Activated naive CD8-positive, alpha-beta T cell treated with anti-CD3 and anti-CD28 coated beads, Interleukin-2, amount 10 ng/mL, durations not matched to agents 7 days and 5 days (primary cell): ENCODE measurements at regions not wholly inside any gene's neighbourhood (a gene's known extent, or its start where the extent isn't known, plus 50 kb on each side); places are given as distances from the start of the nearest gene placed in this dataset.
"Not testable (repeated sequence)": the region's sequence is repeated elsewhere in the genome, so short reads cannot be mapped to it uniquely, and the experiment has no call there.

Source experiments
- ATAC-seq: fragments of 150-1000 bp; cut with Tn5 transposase; one replicate; pipeline ENCODE4 v1.10.0; 2021; ENCODE audit warnings: low read depth, moderate library complexity
- POLR2A ChIA-PET: fragments of 350-600 bp; sonication (Branson Sonifier 250); formaldehyde crosslinking; loops from one replicate; lab custom pipeline; 2021; ENCODE audit warnings: antibody characterized with exemption; lab: Charles Lee
- DNase-seq: peaks from one replicate; pipeline ENCODE4 v3.0.0; 2021
- H3K27ac Mint-ChIP-seq: one replicate; pipeline ENCODE4 v1.8.0; 2022; ENCODE audit warnings: mild to moderate bottlenecking, mixed read lengths
- H3K27me3 Mint-ChIP-seq: one replicate; pipeline ENCODE4 v1.8.0; 2022; ENCODE audit warnings: mild to moderate bottlenecking, moderate library complexity, mixed read lengths
- H3K36me3 Mint-ChIP-seq: one replicate; pipeline ENCODE4 v1.8.0; 2021; ENCODE audit warnings: mild to moderate bottlenecking, mixed read lengths
- H3K4me1 Mint-ChIP-seq: one replicate; pipeline ENCODE4 v1.8.0; 2021; ENCODE audit warnings: mixed read lengths
- H3K4me3 Mint-ChIP-seq: one replicate; pipeline ENCODE4 v1.8.0; 2022; ENCODE audit warnings: mild to moderate bottlenecking, moderate library complexity, mixed read lengths
- H3K9me3 Mint-ChIP-seq: one replicate; pipeline ENCODE4 v1.8.0; 2021; ENCODE audit warnings: mixed read lengths

DNA sequence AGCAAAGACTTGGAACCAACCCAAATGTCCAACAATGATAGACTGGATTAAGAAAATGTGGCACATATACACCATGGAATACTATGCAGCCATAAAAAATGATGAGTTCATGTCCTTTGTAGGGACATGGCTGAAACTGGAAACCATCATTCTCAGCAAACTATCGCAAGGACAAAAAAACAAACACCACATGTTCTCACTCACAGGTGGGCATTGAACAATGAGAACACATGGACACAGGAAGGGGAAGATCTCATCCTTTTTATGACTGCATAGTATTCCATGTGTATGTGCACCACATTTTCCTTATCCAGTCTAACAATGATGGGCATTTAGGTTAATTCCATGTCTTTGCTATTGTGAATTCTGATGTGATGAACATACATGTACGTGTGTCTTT, 652.0 kb upstream of the LRRN3 start:
- H3K9me3 Mint-ChIP-seq, H3K4me3 Mint-ChIP-seq, H3K27ac Mint-ChIP-seq, H3K4me1 Mint-ChIP-seq, H3K36me3 Mint-ChIP-seq, DNase-seq, ATAC-seq, H3K27me3 Mint-ChIP-seq, POLR2A ChIA-PET: not testable (repeated sequence)

DNA sequence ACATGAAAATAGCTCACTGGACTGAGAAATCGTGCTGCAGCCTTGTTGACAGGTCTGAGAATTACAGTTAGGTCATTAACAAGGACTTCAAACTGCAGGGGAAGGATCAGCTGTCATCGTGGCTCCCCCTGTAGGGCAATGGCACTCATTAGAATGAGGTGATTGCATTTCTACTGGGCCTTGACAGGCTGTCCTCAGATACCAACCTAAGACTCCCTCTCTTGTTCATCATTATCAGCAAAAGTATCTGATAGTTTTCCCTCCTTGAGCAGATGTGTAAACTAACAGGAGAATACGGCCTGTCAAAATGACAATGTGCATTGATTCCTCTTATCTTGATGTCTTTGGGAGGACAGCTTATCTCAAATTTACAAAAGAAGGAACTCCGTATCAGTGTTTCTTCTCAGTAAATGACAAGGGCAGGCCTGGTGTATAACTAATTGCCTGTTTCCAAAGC, 648.5 kb upstream of the LRRN3 start:
- no peaks in the 10 kb centered on the region for H3K4me1 Mint-ChIP-seq
- POLR2A ChIA-PET = no interaction called here
- H3K4me3 Mint-ChIP-seq = no peak overlapping the region
- H3K36me3 Mint-ChIP-seq = no peaks in the 10 kb centered on the region
- H3K27ac Mint-ChIP-seq = no peak overlapping the region
- ATAC-seq = no peak
- peaks cover under 1% of the 10 kb centered on the region for H3K9me3 Mint-ChIP-seq
- H3K27me3 Mint-ChIP-seq = no peaks in the 10 kb centered on the region
- no peak for DNase-seq

DNA sequence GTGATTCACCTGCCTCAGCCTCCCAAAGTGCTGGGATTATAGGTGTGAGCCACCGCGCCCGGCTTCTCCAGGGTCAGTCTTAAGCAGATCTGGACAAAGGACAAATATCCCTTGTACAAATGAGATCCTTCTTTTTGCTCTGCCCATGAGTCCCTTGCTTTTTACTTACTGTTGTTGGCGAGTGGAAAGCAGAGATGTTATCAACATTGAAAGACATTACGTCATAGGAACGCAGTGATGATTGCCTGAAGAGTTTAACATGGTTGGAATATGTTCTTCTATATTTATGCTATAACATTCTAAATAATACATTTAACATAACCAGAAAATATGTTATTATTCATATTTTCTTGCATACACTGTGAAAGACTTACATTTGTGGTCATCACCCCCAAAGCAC, 644.3 kb upstream of the LRRN3 start:
- no peaks in the 10 kb centered on the region for H3K4me1 Mint-ChIP-seq
- POLR2A ChIA-PET = no interaction called here
- no peak overlapping the region for H3K4me3 Mint-ChIP-seq
- DNase-seq = no peak
- no peaks in the 10 kb centered on the region for H3K27me3 Mint-ChIP-seq
- ATAC-seq = no peak
- H3K9me3 Mint-ChIP-seq = no peaks in the 10 kb centered on the region
- no peak overlapping the region for H3K27ac Mint-ChIP-seq
- H3K36me3 Mint-ChIP-seq = no peaks in the 10 kb centered on the region

DNA sequence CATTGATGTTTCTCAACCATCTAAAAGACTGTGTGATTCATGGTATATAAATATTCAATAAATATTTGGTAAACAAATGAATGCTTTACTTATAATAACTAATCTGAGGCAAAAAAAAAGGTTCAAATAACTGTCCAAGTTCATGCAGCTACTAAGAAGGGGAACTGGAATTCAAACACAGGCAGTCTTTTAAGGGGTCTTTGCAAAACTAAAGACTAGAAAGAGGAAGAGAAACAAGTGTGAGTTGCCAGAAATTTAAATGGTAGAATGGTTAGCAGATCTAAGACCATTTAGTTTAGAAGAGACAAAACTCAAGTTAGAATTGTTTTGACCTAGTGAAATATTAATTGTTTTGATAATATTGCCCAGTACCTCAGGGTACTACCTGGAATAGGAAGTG, 642.0 kb upstream of the LRRN3 start:
- peaks cover 2% of the 10 kb centered on the region for H3K36me3 Mint-ChIP-seq
- ATAC-seq = no peak
- H3K27me3 Mint-ChIP-seq = no peaks in the 10 kb centered on the region
- no peak overlapping the region for H3K27ac Mint-ChIP-seq
- H3K4me3 Mint-ChIP-seq = no peak overlapping the region
- H3K9me3 Mint-ChIP-seq = no peaks in the 10 kb centered on the region
- DNase-seq = no peak
- H3K4me1 Mint-ChIP-seq = no peaks in the 10 kb centered on the region
- POLR2A ChIA-PET = no interaction called here

DNA sequence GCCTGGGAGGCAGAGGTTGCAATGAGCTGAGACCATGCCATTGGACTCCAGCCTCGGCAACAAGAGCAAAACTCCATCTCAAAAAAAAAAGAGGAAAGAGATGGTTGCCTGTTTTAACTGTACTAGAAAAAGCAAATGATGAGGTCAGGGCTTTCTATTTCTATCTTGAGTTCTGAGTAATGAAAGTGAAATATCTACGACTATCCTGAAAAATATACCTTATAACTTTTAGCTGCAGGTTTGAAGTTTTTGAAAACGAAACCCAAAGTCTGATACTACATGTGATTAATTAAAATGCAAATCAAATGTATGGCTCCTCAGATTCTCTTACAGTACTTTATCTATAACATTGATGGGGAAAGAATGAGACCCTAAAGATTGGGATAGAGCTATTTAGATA, 636.2 kb upstream of the LRRN3 start:
- Mint-ChIP-seq H3K36me3 (peaks cover 2% of the 10 kb centered on the region), H3K27me3 (no peaks in the 10 kb centered on the region), H3K9me3 (peaks cover 2% of the 10 kb centered on the region), H3K4me1 (no peaks in the 10 kb centered on the region), H3K27ac (no peak overlapping the region), H3K4me3 (no peak overlapping the region)
- no peak for ATAC-seq
- POLR2A ChIA-PET = no interaction called here
- DNase-seq = no peak

DNA sequence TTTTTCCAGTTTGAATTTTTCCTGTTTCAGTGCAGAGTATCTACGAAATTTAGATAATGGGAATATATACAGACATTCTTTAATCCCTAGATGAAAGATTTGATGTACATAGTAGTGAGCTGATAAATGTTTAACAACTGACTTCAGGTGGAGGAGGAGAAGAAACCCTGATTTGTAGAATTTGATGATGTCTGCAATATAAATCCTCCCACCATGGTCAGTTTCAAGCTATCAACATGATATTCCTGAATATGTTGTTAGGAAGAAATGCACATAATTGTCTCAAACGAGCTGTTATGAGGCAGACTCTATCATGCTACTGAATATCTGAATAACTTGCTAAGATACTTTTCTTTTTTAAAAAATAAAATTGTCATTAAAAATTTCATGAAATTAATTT, 629.3 kb upstream of the LRRN3 start:
- H3K27me3 Mint-ChIP-seq = peaks cover 10% of the 10 kb centered on the region
- H3K4me1 Mint-ChIP-seq = no peaks in the 10 kb centered on the region
- H3K9me3 Mint-ChIP-seq = no peaks in the 10 kb centered on the region
- no peak for ATAC-seq
- H3K4me3 Mint-ChIP-seq = no peak overlapping the region
- H3K36me3 Mint-ChIP-seq = no peaks in the 10 kb centered on the region
- H3K27ac Mint-ChIP-seq = no peak overlapping the region
- POLR2A ChIA-PET = no interaction called here
- no peak for DNase-seq

DNA sequence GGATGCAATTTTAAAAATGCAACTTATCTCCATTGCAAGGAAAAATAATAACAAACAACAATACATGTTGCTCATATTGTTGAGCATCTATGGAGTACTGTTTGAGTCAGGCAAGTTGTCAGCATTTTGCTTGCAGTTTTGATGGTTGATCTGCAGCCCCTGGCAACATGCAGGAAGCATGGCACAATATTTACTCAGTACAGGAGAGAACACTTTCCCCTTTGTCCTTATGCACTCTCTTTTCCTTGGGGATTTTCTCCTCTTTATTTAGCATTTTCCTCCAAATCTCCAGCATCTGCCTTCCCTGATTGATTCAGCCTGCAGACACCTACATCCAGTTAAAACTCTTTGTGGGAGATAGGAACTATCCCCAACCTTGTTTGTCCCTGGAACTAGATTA, 620.5 kb upstream of the LRRN3 start:
- POLR2A ChIA-PET = no interaction called here
- no peak for ATAC-seq
- DNase-seq = no peak
- no peaks in the 10 kb centered on the region for H3K27me3 Mint-ChIP-seq
- peaks cover 5% of the 10 kb centered on the region for H3K9me3 Mint-ChIP-seq
- no peak overlapping the region for H3K27ac Mint-ChIP-seq
- H3K36me3 Mint-ChIP-seq = peaks cover 2% of the 10 kb centered on the region
- no peaks in the 10 kb centered on the region for H3K4me1 Mint-ChIP-seq
- H3K4me3 Mint-ChIP-seq = no peak overlapping the region

DNA sequence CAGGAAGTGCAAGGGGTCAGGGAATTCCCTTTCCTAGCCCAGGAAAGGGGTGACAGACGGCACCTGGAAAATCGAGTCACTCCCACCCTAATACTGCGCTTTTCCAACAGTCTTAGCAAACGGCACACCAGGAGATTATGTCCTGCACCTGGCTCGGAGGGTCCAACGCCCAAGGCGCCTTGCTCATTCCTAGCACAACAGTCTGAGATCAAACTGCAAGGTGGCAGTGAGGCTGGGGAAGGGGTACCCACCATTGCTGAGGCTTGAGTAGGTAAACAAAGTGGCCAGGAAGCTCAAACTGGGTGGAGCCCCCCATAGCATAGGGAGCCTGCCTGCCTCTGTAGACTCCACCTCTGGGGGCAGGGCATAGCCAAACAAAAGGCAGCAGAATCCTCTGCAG, 618.5 kb upstream of the LRRN3 start:
- DNase-seq, POLR2A ChIA-PET, H3K9me3 Mint-ChIP-seq, H3K36me3 Mint-ChIP-seq, H3K4me1 Mint-ChIP-seq, ATAC-seq, H3K27me3 Mint-ChIP-seq, H3K4me3 Mint-ChIP-seq, H3K27ac Mint-ChIP-seq: not testable (repeated sequence)

DNA sequence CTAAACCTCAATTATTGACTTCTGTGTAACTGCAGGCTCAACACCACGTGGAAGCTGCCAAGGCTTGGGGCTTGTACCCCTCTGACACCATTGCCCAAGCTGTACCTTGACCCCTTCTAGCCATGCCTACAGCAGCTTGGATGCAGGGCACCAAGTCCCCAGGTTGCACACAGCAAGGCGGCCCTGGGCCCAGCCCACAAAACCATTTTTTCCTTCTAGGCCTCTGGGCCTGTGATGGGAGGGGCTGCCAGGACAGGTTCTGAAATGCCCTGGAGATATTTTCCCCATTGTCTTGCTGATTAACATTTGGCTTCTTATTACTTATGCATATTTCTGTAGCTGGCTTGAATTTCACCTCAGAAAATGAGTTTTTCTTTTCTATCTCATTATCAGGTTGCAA, 610.0 kb upstream of the LRRN3 start:
- no peaks in the 10 kb centered on the region for H3K36me3 Mint-ChIP-seq
- DNase-seq (no peak), ATAC-seq (no peak)
- POLR2A ChIA-PET = no interaction called here
- peaks cover 16% of the 10 kb centered on the region for H3K9me3 Mint-ChIP-seq
- H3K27ac Mint-ChIP-seq = no peak overlapping the region
- no peaks in the 10 kb centered on the region for H3K4me1 Mint-ChIP-seq
- H3K27me3 Mint-ChIP-seq = no peaks in the 10 kb centered on the region
- H3K4me3 Mint-ChIP-seq = no peak overlapping the region

DNA sequence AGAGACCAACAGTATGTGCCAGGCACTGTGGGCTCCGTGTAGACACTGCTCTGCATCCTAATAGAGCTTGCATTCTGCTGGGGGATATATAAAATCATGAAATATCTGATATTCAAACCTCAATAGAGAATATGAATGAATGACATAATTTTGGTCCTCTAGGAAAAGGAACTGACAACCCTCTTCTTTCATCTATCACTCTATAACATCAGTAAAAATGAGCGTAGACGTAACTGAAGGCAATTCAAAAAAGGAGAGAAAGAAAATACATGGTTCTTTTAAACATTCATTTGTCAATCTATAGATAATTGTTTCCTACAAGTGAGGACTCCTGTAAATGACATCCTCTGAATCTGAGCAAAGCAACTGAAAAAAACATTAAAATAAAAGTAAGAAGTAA, 607.4 kb upstream of the LRRN3 start:
- Mint-ChIP-seq H3K4me3 (no peak overlapping the region), H3K27me3 (no peaks in the 10 kb centered on the region), H3K4me1 (no peaks in the 10 kb centered on the region), H3K27ac (no peak overlapping the region), H3K36me3 (no peaks in the 10 kb centered on the region), H3K9me3 (peaks cover 16% of the 10 kb centered on the region)
- DNase-seq (no peak), ATAC-seq (no peak)
- POLR2A ChIA-PET = no interaction called here

DNA sequence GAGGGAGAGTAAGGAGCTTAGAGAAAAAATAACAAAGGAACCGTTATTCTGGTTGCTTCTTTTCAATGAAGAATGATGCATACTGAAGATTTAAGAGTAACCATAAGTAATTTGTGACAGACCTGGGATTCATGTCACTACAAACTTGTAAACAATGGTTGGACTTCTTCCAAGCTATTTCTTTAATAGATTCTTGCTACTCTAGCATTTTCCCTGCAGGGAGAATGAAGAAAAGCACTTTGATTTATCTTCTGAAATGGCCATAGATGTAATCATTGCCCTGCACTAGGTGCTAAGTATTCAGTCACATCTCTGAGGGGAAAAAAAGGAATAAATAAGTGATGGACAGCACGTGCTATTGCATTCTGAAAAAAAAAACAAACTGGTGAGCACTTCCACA, 606.6 kb upstream of the LRRN3 start:
- no peak for DNase-seq
- Mint-ChIP-seq H3K27ac (no peak overlapping the region), H3K4me1 (no peaks in the 10 kb centered on the region), H3K4me3 (no peak overlapping the region), H3K9me3 (peaks cover 12% of the 10 kb centered on the region), H3K36me3 (no peaks in the 10 kb centered on the region), H3K27me3 (no peaks in the 10 kb centered on the region)
- no peak for ATAC-seq
- POLR2A ChIA-PET = no interaction called here

DNA sequence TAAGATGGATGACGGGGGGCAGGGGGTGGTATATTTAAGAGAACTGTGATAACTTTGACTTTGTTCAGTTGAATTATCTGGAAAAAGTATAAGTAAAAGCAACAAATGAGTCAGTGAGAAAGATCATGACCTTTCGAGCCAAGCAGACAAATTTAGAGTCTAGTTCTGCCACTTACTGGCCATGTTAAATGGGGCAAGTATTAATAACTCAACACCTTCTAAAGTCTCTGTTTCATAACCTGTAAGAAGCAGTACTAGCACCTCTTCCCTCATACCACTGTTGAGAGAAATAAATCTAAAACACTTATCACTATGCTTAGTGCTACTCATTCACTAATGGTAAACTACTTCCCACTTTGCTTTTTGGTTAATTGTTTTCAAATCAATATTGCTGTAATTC, 604.4 kb upstream of the LRRN3 start:
- Mint-ChIP-seq H3K4me1 (no peaks in the 10 kb centered on the region), H3K9me3 (peaks cover 7% of the 10 kb centered on the region), H3K4me3 (no peak overlapping the region), H3K27me3 (no peaks in the 10 kb centered on the region), H3K36me3 (no peaks in the 10 kb centered on the region), H3K27ac (no peak overlapping the region)
- POLR2A ChIA-PET = no interaction called here
- ATAC-seq (no peak), DNase-seq (no peak)

DNA sequence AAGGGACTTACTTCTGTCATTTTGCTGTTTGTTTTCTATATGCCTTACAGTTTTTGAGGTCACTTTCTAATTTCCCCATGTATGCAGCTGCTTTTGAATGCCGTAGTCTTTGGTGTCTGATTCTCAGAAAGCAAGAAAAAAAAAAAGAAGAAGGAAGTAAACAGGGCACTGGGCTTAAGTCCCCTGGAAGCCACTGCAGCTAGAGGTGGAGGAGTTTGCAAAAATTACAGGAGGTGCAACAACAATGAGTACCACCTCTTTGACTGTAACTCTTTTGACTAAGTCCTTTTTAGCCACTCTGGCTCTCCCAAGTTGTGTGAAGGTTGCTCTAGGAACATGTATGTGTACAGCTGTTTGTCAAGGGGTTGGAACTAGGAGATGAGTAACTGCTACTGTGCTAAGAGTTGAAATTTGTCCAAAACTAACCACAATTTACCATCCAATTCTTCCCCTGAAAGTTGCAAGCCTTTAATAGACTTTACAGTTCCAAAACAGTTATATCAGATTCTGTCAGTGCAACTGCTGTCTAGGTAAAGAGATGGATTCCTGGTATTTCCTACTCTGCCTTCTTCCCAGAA, 588.0 kb upstream of the LRRN3 start:
- Mint-ChIP-seq H3K4me3 (peak overlapping the region; percentile 48), H3K27ac (peak overlapping the region; percentile 18), H3K4me1 (peaks cover 9% of the 10 kb centered on the region), H3K9me3 (peaks cover 2% of the 10 kb centered on the region), H3K36me3 (peaks cover 4% of the 10 kb centered on the region), H3K27me3 (peaks cover 3% of the 10 kb centered on the region)
- DNase-seq = no peak
- peak; percentile 52 for ATAC-seq
- POLR2A ChIA-PET = no interaction called here

DNA sequence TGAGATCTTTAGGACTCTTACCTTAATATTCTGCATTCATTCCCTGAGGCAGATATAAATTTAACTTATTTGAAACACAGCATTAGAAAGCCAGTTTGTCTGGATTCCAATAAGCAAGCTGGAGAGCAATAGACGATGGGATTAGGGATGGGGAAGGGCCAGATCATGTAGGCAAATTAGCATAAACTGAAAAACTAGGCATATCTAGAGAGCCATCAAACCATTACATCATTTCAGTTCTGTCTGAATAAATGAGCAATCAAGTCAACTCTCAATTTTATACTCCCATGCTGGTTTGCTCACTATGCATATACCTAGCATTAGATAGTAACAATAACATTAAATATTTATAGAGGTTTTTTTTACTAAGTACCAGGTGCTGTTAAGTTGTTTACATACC, 583.6 kb upstream of the LRRN3 start:
- Mint-ChIP-seq H3K27me3 (no peaks in the 10 kb centered on the region), H3K36me3 (no peaks in the 10 kb centered on the region), H3K4me3 (no peak overlapping the region), H3K9me3 (peaks cover 3% of the 10 kb centered on the region), H3K27ac (no peak overlapping the region), H3K4me1 (peaks cover 9% of the 10 kb centered on the region)
- no peak for DNase-seq
- ATAC-seq = no peak
- POLR2A ChIA-PET = no interaction called here

DNA sequence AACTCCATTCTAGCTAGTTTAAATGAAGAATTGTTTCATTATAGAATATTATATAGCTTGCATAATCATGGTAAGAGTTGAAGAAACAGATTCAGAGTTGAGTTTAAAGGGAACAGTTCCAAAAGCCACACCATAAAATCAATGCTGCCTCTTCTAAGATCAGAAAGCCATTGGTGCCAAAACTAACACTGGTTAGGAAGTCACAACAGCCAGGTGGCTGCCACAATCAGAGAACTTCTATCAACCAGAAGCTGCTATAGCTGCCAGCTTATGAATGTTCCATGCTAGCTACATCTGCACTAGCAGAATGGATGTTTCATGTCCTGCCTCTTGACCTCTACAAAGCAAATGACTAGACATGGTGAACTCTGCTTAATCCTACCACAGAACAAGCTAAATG, 583.1 kb upstream of the LRRN3 start:
- peaks cover 3% of the 10 kb centered on the region for H3K9me3 Mint-ChIP-seq
- no peaks in the 10 kb centered on the region for H3K36me3 Mint-ChIP-seq
- POLR2A ChIA-PET = no interaction called here

More for the DNA sequence above, 583.1 kb upstream of the LRRN3 start:
- H3K27me3 Mint-ChIP-seq = no peaks in the 10 kb centered on the region
- no peak overlapping the region for H3K27ac Mint-ChIP-seq
- no peak for DNase-seq
- ATAC-seq = no peak
- no peak overlapping the region for H3K4me3 Mint-ChIP-seq
- peaks cover 5% of the 10 kb centered on the region for H3K4me1 Mint-ChIP-seq
